Body of pancreas (tissue), 4 donors: ENCODE measurements at regions not wholly inside any gene's neighbourhood (a gene's known extent, or its start where the extent isn't known, plus 50 kb on each side); places are given as distances from the start of the nearest gene placed in this dataset.
A peak's percentile ranks its signal among the peaks of the same experiment; 100 is the strongest.

Experiments used
- ATAC-seq: fragments of 150-250 bp; one replicate; pipeline ENCODE4 v1.9.1; 2016
- DNase-seq, 4 donors: peaks; one replicate each; pipeline ENCODE4 v3.0.0-alpha.2; 2019
- H3K27ac ChIP-seq, 4 donors: fragments of 200-600 bp; sonication (generic); 1 replicate in 3 of 4; 2 replicates in 1 of 4; pipeline versions ENCODE4 v1.5.1 to v1.6.1; 2016 to 2019; ENCODE audit warnings: mild to moderate bottlenecking in 1 of 4, mixed read lengths in 1 of 4, moderate library complexity in 1 of 4
- H3K27me3 ChIP-seq, 2 donors: fragments of 200-600 bp; sonication (generic); one replicate each; pipeline ENCODE4 v1.6.0; 2016; ENCODE audit warnings: mild to moderate bottlenecking in 1 of 2
- H3K36me3 ChIP-seq, 2 donors: fragments of 200-600 bp; sonication (generic); replicated peaks in 1 of 2; 2 replicates each; pipeline ENCODE4 v1.5.1; 2016; ENCODE audit warnings: low read depth in 2 of 2; ENCODE audit not compliant: insufficient read depth in 1 of 2
- H3K4me1 ChIP-seq: fragments of 200-600 bp; sonication (generic); one replicate; pipeline ENCODE4 v1.6.0; 2016
- H3K4me3 ChIP-seq, 2 donors: fragments of 200-600 bp; sonication (generic); 1 replicate in 1 of 2; 2 replicates in 1 of 2; pipeline ENCODE4 v1.5.1; 2016 to 2019
- H3K9me3 ChIP-seq, 3 donors: fragments of 200-600 bp; sonication (generic); 1 replicate in 2 of 3; 2 replicates in 1 of 3; pipeline ENCODE4 v1.5.1; 2016
- CTCF ChIP-seq, 7 experiments: fragments of 450-650 bp in 4 of 7; fragments of 200-600 bp in 3 of 7; sonication (generic) in 3 of 7; IDR thresholded peaks; one replicate each; pipeline ENCODE4 v1.5.1; 2016 to 2019; ENCODE audit warnings: antibody characterized with exemption in 7 of 7
- POLR2A ChIP-seq, 3 donors: fragments of 450-650 bp; IDR thresholded peaks; one replicate each; pipeline ENCODE4 v1.6.1; 2016; ENCODE audit warnings: antibody characterized with exemption in 3 of 3, mild to moderate bottlenecking in 2 of 3
- WGBS, 2 donors: methylation state at CpG; one replicate each; pipeline ENCODE4 v1.1.5; 2017; 5-methylcytosine and 5-hydroxymethylcytosine counted together
- intact Hi-C: fragments of 100-400 bp; cut with DNase I; formaldehyde crosslinking; loops from one replicate; pipeline ENCODE4 v1.15.1; 2023

GRCh38 chr5:74468421-74468820 lies 172.1 kb downstream of the ENC1 start:
- no peak for DNase-seq
- intact Hi-C loops: no loop called here
- Histone ChIP-seq H3K4me3 (no peak overlapping the region), H3K9me3 (no peaks in the 10 kb centered on the region), H3K4me1 (no peaks in the 10 kb centered on the region), H3K27ac (no peak overlapping the region), H3K36me3 (no peaks in the 10 kb centered on the region), H3K27me3 (no peaks in the 10 kb centered on the region)
- no peak for ATAC-seq
- TF ChIP-seq POLR2A (IDR thresholded peaks at IDR 0.05) (no peak), CTCF (IDR thresholded peaks at IDR 0.05) (no peak)
- 94 to 96% methylated on average over 5 of the region's 5 CpGs for WGBS, 2 donors

- Histone ChIP-seq H3K4me3 (no peak overlapping the region), H3K4me1 (no peaks in the 10 kb centered on the region), H3K9me3 (no peaks in the 10 kb centered on the region), H3K27ac (no peak overlapping the region), H3K36me3 (no peaks in the 10 kb centered on the region), H3K27me3 (no peaks in the 10 kb centered on the region)
- DNase-seq (no peak), ATAC-seq (no peak)
- 92 to 94% methylated on average over 2 of the region's 2 CpGs for WGBS, 2 donors
- no peak for TF ChIP-seq POLR2A (IDR thresholded peaks at IDR 0.05)
- TF ChIP-seq CTCF (IDR thresholded peaks at IDR 0.05): no peak
- intact Hi-C loops: no loop called here
These were observed 174.8 kb downstream of the ENC1 start for GRCh38 chr5:74465724-74466123.

- DNase-seq: no peak
These were observed 175.9 kb downstream of the ENC1 start for GRCh38 chr5:74464512-74465209.

GRCh38 chr5:74462356-74462755 lies 178.2 kb downstream of the ENC1 start:
- Histone ChIP-seq H3K36me3 (no peaks in the 10 kb centered on the region), H3K4me3 (no peak overlapping the region), H3K27me3 (no peaks in the 10 kb centered on the region), H3K9me3 (no peaks in the 10 kb centered on the region), H3K4me1 (no peaks in the 10 kb centered on the region), H3K27ac (no peak overlapping the region)
- no peak for TF ChIP-seq CTCF (IDR thresholded peaks at IDR 0.05)
- TF ChIP-seq POLR2A (IDR thresholded peaks at IDR 0.05): no peak
- intact Hi-C loops: no loop called here
- no peak for DNase-seq
- no peak for ATAC-seq
- WGBS, 2 donors: 73 to 92% methylated on average over 1 of the region's 1 CpG

More at GRCh38 chr5:74464512-74465209, 175.9 kb downstream of the ENC1 start:
- 48 to 54% methylated on average over 5 of the region's 5 CpGs for WGBS, 2 donors
- no peak overlapping the region for H3K4me3 ChIP-seq
- no peaks in the 10 kb centered on the region for H3K9me3 ChIP-seq
- no peak overlapping the region for H3K27ac ChIP-seq
- TF ChIP-seq CTCF (IDR thresholded peaks at IDR 0.05) (no peak), POLR2A (IDR thresholded peaks at IDR 0.05) (no peak)
- peak; percentile 38 for ATAC-seq
- H3K36me3 ChIP-seq: no peaks in the 10 kb centered on the region
- intact Hi-C loops: no loop called here
- H3K27me3 ChIP-seq: no peaks in the 10 kb centered on the region
- no peaks in the 10 kb centered on the region for H3K4me1 ChIP-seq

GRCh38 chr5:74461251-74461650 lies 179.3 kb downstream of the ENC1 start:
- Histone ChIP-seq H3K4me1 (no peaks in the 10 kb centered on the region), H3K4me3 (no peak overlapping the region), H3K36me3 (no peaks in the 10 kb centered on the region), H3K27me3 (no peaks in the 10 kb centered on the region), H3K27ac (no peak overlapping the region), H3K9me3 (no peaks in the 10 kb centered on the region)
- no peak for TF ChIP-seq CTCF (IDR thresholded peaks at IDR 0.05)
- TF ChIP-seq POLR2A (IDR thresholded peaks at IDR 0.05): no peak
- WGBS, 2 donors: 76 to 90% methylated on average over 1 of the region's 1 CpG
- no peak for ATAC-seq
- intact Hi-C loops: no loop called here
- DNase-seq: no peak
